Prostate gland (tissue), 2 donors: ENCODE measurements at regions not wholly inside any gene's neighbourhood (a gene's known extent, or its start where the extent isn't known, plus 50 kb on each side); places are given as distances from the start of the nearest gene placed in this dataset.

Experiments used
- DNase-seq: peaks from one replicate; pipeline ENCODE4 v3.0.0-alpha.2; 2019; ENCODE audit warnings: low spot score
- H3K27ac ChIP-seq, 2 donors: fragments of 200-600 bp; sonication (generic); 2 replicates each; pipeline ENCODE4 v1.5.1; 2017 to 2019
- H3K27me3 ChIP-seq: fragments of 200-600 bp; sonication (generic); replicated peaks from 2 replicates; pipeline ENCODE4 v1.5.1; 2019; ENCODE audit not compliant: insufficient read depth
- H3K36me3 ChIP-seq, 2 donors: fragments of 200-600 bp; sonication (generic); 1 replicate in 1 of 2; 2 replicates in 1 of 2; pipeline versions ENCODE4 v1.5.1 to v1.8.1; 2017 to 2019
- H3K4me1 ChIP-seq: fragments of 200-600 bp; sonication (generic); replicated peaks from 2 replicates; pipeline ENCODE4 v1.5.1; 2019
- H3K4me3 ChIP-seq, 2 donors: fragments of 200-600 bp; sonication (generic); 2 replicates each; pipeline ENCODE4 v1.5.1; 2017 to 2019
- H3K9me3 ChIP-seq: fragments of 200-600 bp; sonication (generic); 2 replicates; pipeline ENCODE4 v1.5.1; 2017
- POLR2A ChIP-seq: fragments of 450-650 bp; IDR thresholded peaks from one replicate; pipeline ENCODE4 v1.6.1; 2016; ENCODE audit warnings: antibody characterized with exemption, mild to moderate bottlenecking
- POLR2AphosphoS5 ChIP-seq: sonication (generic); formaldehyde crosslinking; IDR thresholded peaks from one replicate; pipeline ENCODE4 v1.6.1; 2017; ENCODE audit warnings: antibody characterized with exemption
- WGBS: methylation state at CpG from one replicate; pipeline ENCODE4 v1.1.5; 2018; 5-methylcytosine and 5-hydroxymethylcytosine counted together
- intact Hi-C: fragments of 100-400 bp; cut with DNase I; formaldehyde crosslinking; loops from one replicate; pipeline ENCODE4 v1.14.2; 2022
- TF ChIP-seq, protein P1 (sequence below), 4 experiments: fragments of 200-600 bp in 2 of 4; fragments of 450-650 bp in 2 of 4; sonication (generic) in 2 of 4; IDR thresholded peaks; 1 replicate in 3 of 4; 2 replicates in 1 of 4; pipeline ENCODE4 v1.5.1; 2016 to 2019; ENCODE audit warnings: antibody characterized with exemption in 4 of 4, mild to moderate bottlenecking in 2 of 4, moderate library complexity in 2 of 4

DNA sequence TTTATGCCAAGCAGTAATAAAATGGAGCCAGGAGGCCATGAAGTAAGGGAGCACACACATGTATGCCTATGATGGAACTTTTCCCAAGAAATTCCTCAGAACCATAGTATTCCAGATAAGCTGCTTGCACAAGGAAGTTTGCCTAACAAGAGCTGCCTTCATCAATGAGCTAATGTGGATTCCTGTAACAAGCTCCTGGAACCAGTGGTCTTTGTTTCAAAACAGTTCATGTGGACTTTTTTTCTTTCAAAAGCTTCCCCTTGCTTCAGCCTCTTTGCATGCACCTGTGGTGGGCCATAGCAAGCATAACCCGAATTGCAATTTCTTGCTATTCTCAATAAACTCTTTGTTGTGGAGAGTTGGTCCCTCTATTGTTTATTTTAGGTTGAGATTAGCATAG lies 359.6 kb downstream of the UTRN start:
- DNase-seq: no peak
- no peaks in the 10 kb centered on the region for H3K27me3 ChIP-seq
- H3K4me3 ChIP-seq: no peak overlapping the region
- no peaks in the 10 kb centered on the region for H3K36me3 ChIP-seq
- H3K9me3 ChIP-seq: no peaks in the 10 kb centered on the region
- no peaks in the 10 kb centered on the region for H3K4me1 ChIP-seq
- intact Hi-C loops: no loop called here
- TF ChIP-seq, protein P1, sequence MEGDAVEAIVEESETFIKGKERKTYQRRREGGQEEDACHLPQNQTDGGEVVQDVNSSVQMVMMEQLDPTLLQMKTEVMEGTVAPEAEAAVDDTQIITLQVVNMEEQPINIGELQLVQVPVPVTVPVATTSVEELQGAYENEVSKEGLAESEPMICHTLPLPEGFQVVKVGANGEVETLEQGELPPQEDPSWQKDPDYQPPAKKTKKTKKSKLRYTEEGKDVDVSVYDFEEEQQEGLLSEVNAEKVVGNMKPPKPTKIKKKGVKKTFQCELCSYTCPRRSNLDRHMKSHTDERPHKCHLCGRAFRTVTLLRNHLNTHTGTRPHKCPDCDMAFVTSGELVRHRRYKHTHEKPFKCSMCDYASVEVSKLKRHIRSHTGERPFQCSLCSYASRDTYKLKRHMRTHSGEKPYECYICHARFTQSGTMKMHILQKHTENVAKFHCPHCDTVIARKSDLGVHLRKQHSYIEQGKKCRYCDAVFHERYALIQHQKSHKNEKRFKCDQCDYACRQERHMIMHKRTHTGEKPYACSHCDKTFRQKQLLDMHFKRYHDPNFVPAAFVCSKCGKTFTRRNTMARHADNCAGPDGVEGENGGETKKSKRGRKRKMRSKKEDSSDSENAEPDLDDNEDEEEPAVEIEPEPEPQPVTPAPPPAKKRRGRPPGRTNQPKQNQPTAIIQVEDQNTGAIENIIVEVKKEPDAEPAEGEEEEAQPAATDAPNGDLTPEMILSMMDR (IDR thresholded peaks at IDR 0.05): no peak
- TF ChIP-seq POLR2AphosphoS5 (no peak), POLR2A (no peak)
- WGBS: 57% methylated on average over 1 of the region's 1 CpG
- H3K27ac ChIP-seq: no peak overlapping the region

DNA sequence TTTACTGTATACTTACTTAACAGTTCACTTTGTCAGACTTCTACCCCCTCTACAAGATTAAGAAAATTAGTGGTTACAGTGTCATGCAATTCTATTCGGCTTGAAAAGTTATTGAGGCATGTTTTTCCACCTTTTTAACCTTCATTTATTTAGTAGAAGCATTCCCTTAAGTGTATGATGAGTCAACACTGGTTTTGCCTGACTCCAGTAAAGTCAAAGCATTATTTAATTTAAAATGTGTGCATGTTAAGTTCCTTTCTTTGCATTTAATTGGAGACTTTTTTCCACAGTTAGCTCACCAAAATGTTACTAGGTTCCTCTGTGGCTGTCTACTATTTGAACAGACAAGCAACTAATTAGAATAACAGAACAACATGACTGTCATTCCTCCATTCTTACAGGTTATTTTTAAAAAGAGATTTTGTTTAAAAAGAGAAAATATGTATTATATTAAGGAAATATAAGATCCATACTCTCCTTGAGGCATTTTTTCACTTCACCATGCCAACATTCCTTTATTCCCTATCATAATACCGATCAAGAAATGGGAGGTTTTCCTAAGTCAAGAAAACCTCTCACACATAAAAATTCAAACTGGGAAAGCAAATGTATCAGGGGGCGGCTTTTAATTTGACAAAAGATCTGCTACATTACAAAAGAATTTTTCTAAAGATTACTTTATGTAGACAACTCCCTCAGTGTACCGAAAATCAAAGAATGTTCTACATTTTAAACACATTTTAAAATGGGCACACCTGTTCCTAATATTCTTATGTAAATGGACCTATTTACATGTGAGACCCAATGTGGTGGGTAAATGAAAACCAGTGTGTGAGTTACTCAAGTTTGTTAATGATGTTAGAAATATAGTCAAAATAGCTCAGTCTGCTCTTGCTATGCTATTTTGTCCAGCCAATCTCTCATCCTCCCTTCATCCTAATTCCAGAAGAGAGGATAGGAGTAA lies 361.2 kb downstream of the UTRN start:
- Histone ChIP-seq H3K27me3 (no peaks in the 10 kb centered on the region), H3K9me3 (no peaks in the 10 kb centered on the region), H3K27ac (no peak overlapping the region), H3K4me3 (no peak overlapping the region), H3K4me1 (no peaks in the 10 kb centered on the region), H3K36me3 (no peaks in the 10 kb centered on the region)
- 54% methylated on average over 4 of the region's 4 CpGs for WGBS
- intact Hi-C loops: no loop called here
- DNase-seq: no peak
- TF ChIP-seq POLR2A (no peak), POLR2AphosphoS5 (no peak)
- TF ChIP-seq, protein P1 (IDR thresholded peaks at IDR 0.05): no peak

DNA sequence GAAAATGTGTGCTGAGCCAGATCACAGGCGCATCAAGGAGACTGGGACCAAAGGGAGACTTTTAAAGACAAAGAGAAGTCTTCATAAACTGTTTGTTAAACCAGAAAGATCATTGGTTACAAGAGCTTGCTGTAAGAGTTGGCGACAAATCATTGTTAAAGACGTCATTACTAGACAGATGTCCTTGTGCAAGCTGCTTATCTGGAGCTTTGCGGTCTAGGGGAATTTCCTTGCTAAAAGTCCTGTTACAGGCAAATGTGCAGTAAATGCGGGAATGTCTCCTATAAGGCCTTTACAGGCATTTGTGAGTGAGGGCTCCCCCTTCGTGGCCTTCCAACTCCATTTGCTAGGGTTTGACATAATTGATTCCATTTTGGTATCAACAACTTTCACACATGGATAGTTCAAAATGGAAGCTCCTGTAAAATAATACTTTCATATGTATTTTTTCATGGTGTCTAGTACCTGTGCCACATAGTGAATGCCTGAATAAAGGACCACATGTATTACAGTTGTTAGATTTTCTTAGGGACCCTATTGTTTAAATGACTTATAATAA lies 362.4 kb downstream of the UTRN start:
- H3K4me3 ChIP-seq: no peak overlapping the region
- intact Hi-C loops: no loop called here
- H3K27ac ChIP-seq: no peak overlapping the region
- no peaks in the 10 kb centered on the region for H3K4me1 ChIP-seq
- no peaks in the 10 kb centered on the region for H3K36me3 ChIP-seq
- no peak for TF ChIP-seq POLR2AphosphoS5
- no peak for TF ChIP-seq POLR2A
- TF ChIP-seq, protein P1 (IDR thresholded peaks at IDR 0.05): no peak
- H3K27me3 ChIP-seq: no peaks in the 10 kb centered on the region
- DNase-seq: no peak
- no peaks in the 10 kb centered on the region for H3K9me3 ChIP-seq
- WGBS: 93% methylated on average over 6 of the region's 6 CpGs

DNA sequence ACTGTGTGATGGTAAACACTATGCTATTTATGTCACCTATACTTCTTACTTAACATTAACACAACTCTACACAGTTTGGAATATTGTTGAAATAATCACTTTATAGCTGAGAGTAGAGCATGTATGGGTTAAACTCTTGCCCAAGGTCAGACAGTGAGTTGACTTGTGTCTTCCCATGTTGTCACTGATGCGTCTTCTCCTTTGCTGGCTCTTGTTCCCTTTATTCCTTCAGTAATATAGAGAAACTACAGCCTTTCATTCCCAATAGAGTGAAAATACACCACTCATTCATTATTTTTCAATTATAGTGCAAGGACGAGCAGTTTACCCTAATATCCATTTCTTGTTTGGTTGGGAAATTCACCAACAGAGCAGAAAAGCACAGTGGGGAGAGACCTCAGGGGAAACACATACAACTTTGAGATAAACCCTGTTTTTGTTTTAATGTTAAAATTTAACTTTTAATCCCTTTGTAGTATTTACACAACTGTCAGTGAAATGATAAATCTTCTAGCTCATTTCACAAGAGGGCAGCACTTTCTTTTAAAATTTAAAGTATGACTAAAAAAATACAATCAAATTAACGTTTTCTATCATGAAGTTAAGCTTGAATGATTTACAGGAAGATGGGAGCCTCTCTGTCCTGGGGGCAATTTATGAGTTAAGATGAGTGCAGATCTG lies 363.0 kb downstream of the UTRN start:
- 55% methylated on average over 3 of the region's 3 CpGs for WGBS
- intact Hi-C loops: no loop called here

More for the DNA sequence above, 363.0 kb downstream of the UTRN start:
- Histone ChIP-seq H3K27ac (no peak overlapping the region), H3K9me3 (no peaks in the 10 kb centered on the region), H3K36me3 (no peaks in the 10 kb centered on the region), H3K4me3 (no peak overlapping the region), H3K4me1 (no peaks in the 10 kb centered on the region), H3K27me3 (no peaks in the 10 kb centered on the region)
- DNase-seq: no peak
- TF ChIP-seq, protein P1 (IDR thresholded peaks at IDR 0.05): no peak
- TF ChIP-seq POLR2A (no peak), POLR2AphosphoS5 (no peak)
